ENCODE measurements at regions not wholly inside any gene's neighbourhood (a gene's known extent, or its start where the extent isn't known, plus 50 kb on each side); places are given as distances from the start of the nearest gene placed in this dataset.

- intact Hi-C loops (cut with DNase I), result no loop called here
- DNase-seq, result no peak
Measured at GRCh38 chr14:36047912-36048311, 128.6 kb downstream of the PTCSC3 start.

GRCh38 chr14:36035675-36036074 is 140.8 kb downstream of the PTCSC3 start:
- intact Hi-C loops (cut with DNase I), result no loop called here
- DNase-seq, result no peak

- intact Hi-C loops (cut with DNase I), result no loop called here
- no peak for DNase-seq
Measured at GRCh38 chr14:36028665-36029064, 147.9 kb downstream of the PTCSC3 start.

- intact Hi-C loops (cut with DNase I), result no loop called here
- DNase-seq, result no peak
Measured at GRCh38 chr14:36028218-36028617, 148.3 kb downstream of the PTCSC3 start.

GRCh38 chr14:36027354-36027753 is 149.2 kb downstream of the PTCSC3 start:
- intact Hi-C loops (cut with DNase I), result no loop called here
- no peak for DNase-seq

- no peak for DNase-seq
- intact Hi-C loops (cut with DNase I), result no loop called here
Measured at GRCh38 chr14:36022765-36023410, 153.6 kb downstream of the PTCSC3 start.

- intact Hi-C loops (cut with DNase I), result no loop called here
- DNase-seq, result no peak
Measured at GRCh38 chr14:36021591-36022320, 154.8 kb downstream of the PTCSC3 start.

GRCh38 chr14:36021030-36021422 is 155.5 kb downstream of the PTCSC3 start:
- DNase-seq, result no peak
- intact Hi-C loops (cut with DNase I), result no loop called here

GRCh38 chr14:36020120-36021029 is 156.1 kb downstream of the PTCSC3 start:
- intact Hi-C loops (cut with DNase I), result no loop called here
- no peak for DNase-seq

- no peak for DNase-seq
- intact Hi-C loops (cut with DNase I), result no loop called here
Measured at GRCh38 chr14:36019126-36019525, 157.4 kb downstream of the PTCSC3 start.

- peak in 1 of 10 donors; percentile 33 for DNase-seq
Measured at GRCh38 chr14:36014236-36014635, 162.3 kb downstream of the PTCSC3 start.

GRCh38 chr14:36013483-36013882 is 163.0 kb downstream of the PTCSC3 start:
- intact Hi-C loops (cut with DNase I), result no loop called here
- DNase-seq, result no peak

More at GRCh38 chr14:36014236-36014635, 162.3 kb downstream of the PTCSC3 start:
- intact Hi-C loops (cut with DNase I), result no loop called here

GRCh38 chr14:36012621-36013020 is 163.9 kb downstream of the PTCSC3 start:
- intact Hi-C loops (cut with DNase I), result no loop called here
- peak in 1 of 10 donors; percentile 32 for DNase-seq

GRCh38 chr14:36009643-36010042 is 166.9 kb downstream of the PTCSC3 start:
- intact Hi-C loops (cut with DNase I), result no loop called here
- no peak for DNase-seq

GRCh38 chr14:36006623-36007022 is 169.9 kb downstream of the PTCSC3 start:
- intact Hi-C loops (cut with DNase I), result no loop called here
- DNase-seq, result no peak

- intact Hi-C loops (cut with DNase I), result no loop called here
- DNase-seq, result no peak
Measured at GRCh38 chr14:36005670-36006069, 170.9 kb downstream of the PTCSC3 start.

GRCh38 chr14:36001936-36002335 is 174.6 kb downstream of the PTCSC3 start:
- no peak for DNase-seq
- intact Hi-C loops (cut with DNase I), result no loop called here

GRCh38 chr14:35999294-35999693 is 173.2 kb downstream of the BRMS1L start:
- intact Hi-C loops (cut with DNase I), result no loop called here
- DNase-seq, result no peak

- peak in 2 of 10 donors; percentile 50 to 83 for DNase-seq
- intact Hi-C loops (cut with DNase I), result no loop called here
Measured at GRCh38 chr14:35998303-35998702, 172.2 kb downstream of the BRMS1L start.

GRCh38 chr14:35993684-35993960 is 167.5 kb downstream of the BRMS1L start:
- intact Hi-C loops (cut with DNase I), result no loop called here
- no peak for DNase-seq
